Esophagus muscularis mucosa (tissue), 4 donors: ENCODE measurements at regions not wholly inside any gene's neighbourhood (a gene's known extent, or its start where the extent isn't known, plus 50 kb on each side); places are given as distances from the start of the nearest gene placed in this dataset.

ENCODE experiments used
- CTCF ChIP-seq, 3 experiments: fragments of 200-600 bp in 2 of 3; fragments of 450-650 bp in 1 of 3; sonication (generic) in 2 of 3; IDR thresholded peaks; one replicate each; pipeline ENCODE4 v1.5.1; 2017 to 2019; ENCODE audit warnings: antibody characterized with exemption in 3 of 3, mild to moderate bottlenecking in 2 of 3, moderate library complexity in 1 of 3
- EP300 ChIP-seq: sonication (generic); formaldehyde crosslinking; IDR thresholded peaks from one replicate; pipeline ENCODE4 v1.6.1; 2017; ENCODE audit warnings: antibody characterized with exemption
- POLR2A ChIP-seq: fragments of 450-650 bp; IDR thresholded peaks from one replicate; pipeline ENCODE4 v1.6.1; 2017; ENCODE audit warnings: antibody characterized with exemption, moderate library complexity, mild to moderate bottlenecking, low read depth
- POLR2AphosphoS5 ChIP-seq, 2 donors: sonication (generic); formaldehyde crosslinking; IDR thresholded peaks; one replicate each; pipeline ENCODE4 v1.6.1; 2017; ENCODE audit warnings: antibody characterized with exemption in 2 of 2

GRCh38 chr2:239662413-239663120 lies 261.7 kb upstream of the HDAC4 start:
- TF ChIP-seq CTCF (IDR thresholded peaks at IDR 0.05), result no peak
- TF ChIP-seq POLR2A, result no peak
- no peak for TF ChIP-seq POLR2AphosphoS5 (IDR thresholded peaks at IDR 0.05)
- TF ChIP-seq EP300, result no peak
